Liver (tissue), 3 donors: ENCODE measurements at regions not wholly inside any gene's neighbourhood (a gene's known extent, or its start where the extent isn't known, plus 50 kb on each side); places are given as distances from the start of the nearest gene placed in this dataset.

Experiments
- ATF3 ChIP-seq: IDR thresholded peaks from 2 replicates; pipeline ENCODE4 v1.6.1; 2016; ENCODE audit warnings: antibody characterized with exemption
- CTCF ChIP-seq: fragments of 150-350 bp; IDR thresholded peaks from 2 replicates; pipeline ENCODE4 v1.5.1; 2017; ENCODE audit warnings: improper control_type of control experiment, low read depth, low read length; ENCODE audit not compliant: missing input control
- EGR1 ChIP-seq, 2 donors: IDR thresholded peaks; 2 replicates each; pipeline ENCODE4 v1.6.1; 2016 to 2018; ENCODE audit warnings: antibody characterized with exemption in 2 of 2, low read depth in 2 of 2
- GABPA ChIP-seq, 2 donors: IDR thresholded peaks in 1 of 2; conservative IDR thresholded peaks in 1 of 2; 2 replicates each; pipeline ENCODE4 v1.6.1; 2016; ENCODE audit warnings: antibody characterized with exemption in 2 of 2, mild to moderate bottlenecking in 1 of 2, moderate library complexity in 1 of 2
- JUND ChIP-seq, 2 donors: IDR thresholded peaks; 2 replicates each; pipeline ENCODE4 v1.6.1; 2016; ENCODE audit warnings: antibody characterized with exemption in 2 of 2
- MAX ChIP-seq: IDR thresholded peaks from 2 replicates; pipeline ENCODE4 v1.6.1; 2016; ENCODE audit warnings: antibody characterized with exemption
- RAD21 ChIP-seq, 2 donors: IDR thresholded peaks; 2 replicates each; pipeline ENCODE4 v1.6.1; 2016; ENCODE audit warnings: antibody characterized with exemption in 2 of 2, mild to moderate bottlenecking in 2 of 2
- REST ChIP-seq: IDR thresholded peaks from 2 replicates; pipeline ENCODE4 v1.6.1; 2016; ENCODE audit warnings: antibody characterized with exemption, mild to moderate bottlenecking
- RXRA ChIP-seq, 2 donors: IDR thresholded peaks; 2 replicates each; pipeline ENCODE4 v1.6.1; 2017 to 2018; ENCODE audit warnings: antibody characterized with exemption in 2 of 2, mild to moderate bottlenecking in 1 of 2
- SP1 ChIP-seq: IDR thresholded peaks from 2 replicates; pipeline ENCODE4 v1.6.1; 2018; ENCODE audit warnings: antibody characterized with exemption, mild to moderate bottlenecking
- TAF1 ChIP-seq: conservative IDR thresholded peaks from 2 replicates; pipeline ENCODE4 v1.6.1; 2016; ENCODE audit warnings: antibody characterized with exemption, mild to moderate bottlenecking
- YY1 ChIP-seq: IDR thresholded peaks from 2 replicates; pipeline ENCODE4 v1.6.1; 2016; ENCODE audit warnings: antibody characterized with exemption, mild to moderate bottlenecking
- ZBTB33 ChIP-seq: IDR thresholded peaks from 2 replicates; pipeline ENCODE4 v1.6.1; 2016; ENCODE audit warnings: antibody characterized with exemption
- donor health status: healthy.
- donor health status: healthy.

GRCh38 chr6:159541296-159541695 is 151.7 kb downstream of the SOD2 start:
- no peak for TF ChIP-seq YY1
- TF ChIP-seq EGR1 (IDR thresholded peaks at IDR 0.05; ENCODE audit: low read depth in 2 of 2), result no peak
- no peak for TF ChIP-seq CTCF
- TF ChIP-seq JUND (IDR thresholded peaks at IDR 0.05), result no peak
- TF ChIP-seq RAD21 (IDR thresholded peaks at IDR 0.05), result no peak
- TF ChIP-seq REST, result no peak
- no peak for TF ChIP-seq ATF3
- TF ChIP-seq ZBTB33, result no peak
- TF ChIP-seq SP1, result no peak
- no peak for TF ChIP-seq GABPA (IDR thresholded peaks at IDR 0.05 in 1 of 2, conservative IDR thresholded peaks at IDR 0.05 in 1 of 2)
- no peak for TF ChIP-seq RXRA (IDR thresholded peaks at IDR 0.05)
- TF ChIP-seq TAF1, result no peak
- no peak for TF ChIP-seq MAX
